WTC11 (cell line): ENCODE measurements at regions not wholly inside any gene's neighbourhood (a gene's known extent, or its start where the extent isn't known, plus 50 kb on each side); places are given as distances from the start of the nearest gene placed in this dataset.

Source experiments
- ATAC-seq: fragments of 200-7000 bp; cut with Tn5 transposase; 2 replicates; pipeline ENCODE4 v1.10.0; 2021; ENCODE audit warnings: mild to moderate bottlenecking, moderate library complexity
- CTCF ChIA-PET: fragments of 300-600 bp; sonication (Branson Sonifier 250); formaldehyde crosslinking; loops from one replicate; lab custom pipeline; 2021; ENCODE audit warnings: antibody characterized with exemption; lab: Charles Lee
- POLR2A ChIA-PET: fragments of 350-600 bp; sonication (Branson Sonifier 250); formaldehyde crosslinking; loops from one replicate; lab custom pipeline; 2021; ENCODE audit warnings: antibody characterized with exemption; lab: Charles Lee
- DNase-seq: peaks from one replicate; pipeline ENCODE4 v3.0.0; 2021; ENCODE audit warnings: low spot score
- H3K27ac Mint-ChIP-seq: 2 replicates; pipeline ENCODE4 v1.8.0; 2021; ENCODE audit warnings: mixed read lengths
- H3K27me3 Mint-ChIP-seq: 2 replicates; pipeline ENCODE4 v1.8.0; 2021; ENCODE audit warnings: low read depth, mild to moderate bottlenecking, moderate library complexity, mixed read lengths
- H3K36me3 Mint-ChIP-seq: 2 replicates; pipeline ENCODE4 v1.8.0; 2021; ENCODE audit warnings: mixed read lengths
- H3K4me1 Mint-ChIP-seq: 2 replicates; pipeline ENCODE4 v1.8.0; 2022; ENCODE audit warnings: mixed read lengths
- H3K4me3 Mint-ChIP-seq: 2 replicates; pipeline ENCODE4 v1.8.0; 2021; ENCODE audit warnings: mild to moderate bottlenecking, moderate library complexity, mixed read lengths
- H3K9me3 Mint-ChIP-seq: 2 replicates; pipeline ENCODE4 v1.8.0; 2021; ENCODE audit warnings: mixed read lengths
- ATF1 ChIP-seq: sonication (generic); formaldehyde crosslinking; IDR thresholded peaks from 2 replicates; pipeline ENCODE4 v1.8.1; 2023; ENCODE audit warnings: mild to moderate bottlenecking, moderate library complexity, missing genetic modification reagents
- FOXP1 ChIP-seq: sonication (generic); formaldehyde crosslinking; IDR thresholded peaks from 2 replicates; pipeline ENCODE4 v1.8.0; 2022; ENCODE audit warnings: missing genetic modification reagents, mild to moderate bottlenecking, moderate library complexity, borderline replicate concordance
- GTF2I ChIP-seq: fragments of 250-450 bp; sonication (Bioruptor Pico); conservative IDR thresholded peaks from 2 replicates; pipeline ENCODE4 v1.4.0; 2021; ENCODE audit warnings: mild to moderate bottlenecking
- IRF2 ChIP-seq: sonication (generic); formaldehyde crosslinking; IDR thresholded peaks from 2 replicates; pipeline ENCODE4 v1.8.0; 2022; ENCODE audit warnings: low read depth, missing genetic modification reagents, borderline replicate concordance
- JAZF1 ChIP-seq: fragments of 250-450 bp; sonication (Bioruptor Pico); IDR thresholded peaks from 2 replicates; pipeline ENCODE4 v1.9.0; 2021; ENCODE audit warnings: moderate library complexity, mild to moderate bottlenecking, inconsistent platforms
- PRRX2 ChIP-seq: fragments of 250-450 bp; sonication (Bioruptor Pico); IDR thresholded peaks from 2 replicates; pipeline ENCODE4 v1.8.0; 2021; ENCODE audit warnings: mild to moderate bottlenecking
- RELA ChIP-seq: sonication (generic); formaldehyde crosslinking; IDR thresholded peaks from 2 replicates; pipeline ENCODE4 v1.8.1; 2022; ENCODE audit warnings: missing genetic modification reagents, mild to moderate bottlenecking, borderline replicate concordance
- RORB ChIP-seq: fragments of 250-450 bp; sonication (Bioruptor Pico); IDR thresholded peaks from 2 replicates; pipeline ENCODE4 v1.9.0; 2021; ENCODE audit warnings: mild to moderate bottlenecking
- SMAD3 ChIP-seq: sonication (generic); formaldehyde crosslinking; IDR thresholded peaks from 2 replicates; pipeline ENCODE4 v1.8.0; 2022; ENCODE audit warnings: missing genetic modification reagents, mild to moderate bottlenecking, borderline replicate concordance
- SMAD4 ChIP-seq: sonication (generic); formaldehyde crosslinking; IDR thresholded peaks from 2 replicates; pipeline ENCODE4 v1.8.0; 2022; ENCODE audit warnings: mild to moderate bottlenecking, missing genetic modification reagents
- TCF7 ChIP-seq: sonication (generic); formaldehyde crosslinking; IDR thresholded peaks from 2 replicates; pipeline ENCODE4 v1.8.0; 2022; ENCODE audit warnings: mild to moderate bottlenecking, low read depth, missing genetic modification reagents, moderate library complexity
- ZNF232 ChIP-seq: sonication (generic); formaldehyde crosslinking; IDR thresholded peaks from 2 replicates; pipeline ENCODE4 v1.8.0; 2022; ENCODE audit warnings: mild to moderate bottlenecking, missing genetic modification reagents
- ZNF416 ChIP-seq: fragments of 250-450 bp; sonication (Bioruptor Pico); IDR thresholded peaks from 2 replicates; pipeline ENCODE4 v1.9.0; 2021; ENCODE audit warnings: mild to moderate bottlenecking, inconsistent platforms
- TF ChIP-seq, protein P1 (sequence below): fragments of 250-450 bp; sonication (Bioruptor Pico); IDR thresholded peaks from 2 replicates; pipeline ENCODE4 v1.9.0; 2021; ENCODE audit warnings: mild to moderate bottlenecking, borderline replicate concordance
- TF ChIP-seq, protein P2 (sequence below): sonication (generic); formaldehyde crosslinking; IDR thresholded peaks from 2 replicates; pipeline ENCODE4 v1.8.1; 2023; ENCODE audit warnings: mild to moderate bottlenecking, missing genetic modification reagents
- TF ChIP-seq, protein P3 (sequence below): sonication (generic); formaldehyde crosslinking; IDR thresholded peaks from 2 replicates; pipeline ENCODE4 v1.8.1; 2023; ENCODE audit warnings: mild to moderate bottlenecking, missing genetic modification reagents
- TF ChIP-seq, protein P4 (sequence below): sonication (generic); formaldehyde crosslinking; IDR thresholded peaks from 2 replicates; pipeline ENCODE4 v1.8.1; 2023; ENCODE audit warnings: mild to moderate bottlenecking, missing genetic modification reagents, moderate library complexity

DNA sequence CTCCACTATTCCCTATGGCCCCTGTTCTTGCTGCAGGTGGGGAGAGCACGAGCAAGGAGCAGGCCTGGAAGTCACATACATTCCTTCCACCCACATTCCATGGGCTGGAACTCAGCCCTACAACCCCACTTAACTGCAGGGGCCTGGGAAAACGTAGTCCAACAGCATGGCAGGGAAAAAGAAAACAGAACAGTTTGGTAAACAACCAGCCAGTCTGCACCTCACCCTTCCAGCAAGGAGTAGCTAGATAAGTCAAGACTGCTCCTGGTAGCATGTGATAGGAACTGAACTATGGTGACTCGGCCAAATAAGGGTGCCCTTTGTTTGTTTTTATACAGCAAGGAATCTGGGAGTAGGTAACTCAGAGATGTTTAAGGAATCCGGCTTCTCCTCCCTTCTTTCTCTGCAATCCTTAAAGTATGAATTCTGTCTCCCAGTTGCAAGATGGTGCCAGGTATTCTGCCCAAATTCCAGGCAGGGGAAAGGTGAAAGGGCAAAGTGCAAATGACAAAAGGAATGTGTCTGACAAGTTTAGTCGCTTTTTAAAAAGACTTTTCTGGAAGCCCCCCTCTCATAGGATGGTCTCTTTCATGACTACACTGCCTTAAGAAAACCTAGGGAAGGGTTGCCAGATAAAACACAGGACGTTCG lies 311.7 kb upstream of the NEBL start (continued):
- TF ChIP-seq, protein P1, sequence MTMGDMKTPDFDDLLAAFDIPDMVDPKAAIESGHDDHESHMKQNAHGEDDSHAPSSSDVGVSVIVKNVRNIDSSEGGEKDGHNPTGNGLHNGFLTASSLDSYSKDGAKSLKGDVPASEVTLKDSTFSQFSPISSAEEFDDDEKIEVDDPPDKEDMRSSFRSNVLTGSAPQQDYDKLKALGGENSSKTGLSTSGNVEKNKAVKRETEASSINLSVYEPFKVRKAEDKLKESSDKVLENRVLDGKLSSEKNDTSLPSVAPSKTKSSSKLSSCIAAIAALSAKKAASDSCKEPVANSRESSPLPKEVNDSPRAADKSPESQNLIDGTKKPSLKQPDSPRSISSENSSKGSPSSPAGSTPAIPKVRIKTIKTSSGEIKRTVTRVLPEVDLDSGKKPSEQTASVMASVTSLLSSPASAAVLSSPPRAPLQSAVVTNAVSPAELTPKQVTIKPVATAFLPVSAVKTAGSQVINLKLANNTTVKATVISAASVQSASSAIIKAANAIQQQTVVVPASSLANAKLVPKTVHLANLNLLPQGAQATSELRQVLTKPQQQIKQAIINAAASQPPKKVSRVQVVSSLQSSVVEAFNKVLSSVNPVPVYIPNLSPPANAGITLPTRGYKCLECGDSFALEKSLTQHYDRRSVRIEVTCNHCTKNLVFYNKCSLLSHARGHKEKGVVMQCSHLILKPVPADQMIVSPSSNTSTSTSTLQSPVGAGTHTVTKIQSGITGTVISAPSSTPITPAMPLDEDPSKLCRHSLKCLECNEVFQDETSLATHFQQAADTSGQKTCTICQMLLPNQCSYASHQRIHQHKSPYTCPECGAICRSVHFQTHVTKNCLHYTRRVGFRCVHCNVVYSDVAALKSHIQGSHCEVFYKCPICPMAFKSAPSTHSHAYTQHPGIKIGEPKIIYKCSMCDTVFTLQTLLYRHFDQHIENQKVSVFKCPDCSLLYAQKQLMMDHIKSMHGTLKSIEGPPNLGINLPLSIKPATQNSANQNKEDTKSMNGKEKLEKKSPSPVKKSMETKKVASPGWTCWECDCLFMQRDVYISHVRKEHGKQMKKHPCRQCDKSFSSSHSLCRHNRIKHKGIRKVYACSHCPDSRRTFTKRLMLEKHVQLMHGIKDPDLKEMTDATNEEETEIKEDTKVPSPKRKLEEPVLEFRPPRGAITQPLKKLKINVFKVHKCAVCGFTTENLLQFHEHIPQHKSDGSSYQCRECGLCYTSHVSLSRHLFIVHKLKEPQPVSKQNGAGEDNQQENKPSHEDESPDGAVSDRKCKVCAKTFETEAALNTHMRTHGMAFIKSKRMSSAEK (CRISPR knock-in tag) = no peak
- TF ChIP-seq PRRX2 (CRISPR knock-in tag) = no peak
- TF ChIP-seq TCF7 (CRISPR knock-in tag) = no peak
- TF ChIP-seq, all 79 proteins: peak for 0

DNA sequence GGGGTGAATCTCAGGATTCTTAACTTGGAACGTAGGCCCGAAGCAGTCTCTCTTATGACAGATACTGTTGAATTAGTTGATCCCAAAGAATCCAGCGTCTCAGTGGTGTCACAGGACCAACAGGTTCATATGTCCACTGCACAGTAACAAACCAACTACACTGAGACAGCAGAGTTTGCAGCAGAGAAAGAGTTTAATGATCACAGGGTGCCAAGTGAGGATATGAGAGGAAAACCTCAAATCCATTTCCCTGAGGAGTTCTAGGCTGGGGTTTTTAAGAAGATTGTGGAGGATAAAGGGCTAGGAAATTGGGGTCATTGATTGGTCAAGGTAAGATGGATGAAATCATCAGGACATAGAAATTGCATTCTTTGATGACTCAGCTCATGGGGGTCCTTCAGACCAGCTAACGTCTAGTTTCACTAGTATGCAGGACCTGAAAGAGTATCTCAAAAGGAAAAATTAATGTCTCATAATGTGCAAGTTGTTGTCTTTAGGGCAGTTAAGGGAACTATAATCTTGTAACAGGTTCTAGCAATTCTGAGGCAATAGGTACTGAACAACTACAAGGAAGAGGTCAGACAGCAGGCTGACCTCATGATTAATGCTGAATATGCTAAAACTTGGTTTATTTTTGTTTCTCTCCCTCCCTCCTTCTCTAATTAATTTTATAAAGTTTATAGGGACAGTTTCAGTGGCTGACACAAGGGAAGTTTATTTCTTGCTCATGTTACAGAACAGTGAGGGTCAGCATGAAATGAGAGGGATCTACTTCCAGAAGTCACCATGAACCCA lies 310.9 kb upstream of the NEBL start:
- TF ChIP-seq ZNF416 = no peak
- TF ChIP-seq ZNF232 = no peak
- no peak for TF ChIP-seq ATF1 (CRISPR knock-in tag)
- TF ChIP-seq SMAD3 = no peak
- TF ChIP-seq, protein P2, sequence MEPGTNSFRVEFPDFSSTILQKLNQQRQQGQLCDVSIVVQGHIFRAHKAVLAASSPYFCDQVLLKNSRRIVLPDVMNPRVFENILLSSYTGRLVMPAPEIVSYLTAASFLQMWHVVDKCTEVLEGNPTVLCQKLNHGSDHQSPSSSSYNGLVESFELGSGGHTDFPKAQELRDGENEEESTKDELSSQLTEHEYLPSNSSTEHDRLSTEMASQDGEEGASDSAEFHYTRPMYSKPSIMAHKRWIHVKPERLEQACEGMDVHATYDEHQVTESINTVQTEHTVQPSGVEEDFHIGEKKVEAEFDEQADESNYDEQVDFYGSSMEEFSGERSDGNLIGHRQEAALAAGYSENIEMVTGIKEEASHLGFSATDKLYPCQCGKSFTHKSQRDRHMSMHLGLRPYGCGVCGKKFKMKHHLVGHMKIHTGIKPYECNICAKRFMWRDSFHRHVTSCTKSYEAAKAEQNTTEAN (CRISPR knock-in tag) = no peak
- TF ChIP-seq RELA = no peak
- TF ChIP-seq IRF2 (CRISPR knock-in tag) = no peak
- no peak for ATAC-seq
- Mint-ChIP-seq H3K4me1 (peaks cover 5% of the 10 kb centered on the region; the same call in 1 of the 2 replicates), H3K27me3 (no peaks in the 10 kb centered on the region), H3K27ac (no peak overlapping the region), H3K36me3 (peaks cover 9% of the 10 kb centered on the region), H3K9me3 (peaks cover 16% of the 10 kb centered on the region), H3K4me3 (no peak overlapping the region)
- ChIA-PET CTCF (no interaction called here), POLR2A (no interaction called here)
- DNase-seq = no peak

DNA sequence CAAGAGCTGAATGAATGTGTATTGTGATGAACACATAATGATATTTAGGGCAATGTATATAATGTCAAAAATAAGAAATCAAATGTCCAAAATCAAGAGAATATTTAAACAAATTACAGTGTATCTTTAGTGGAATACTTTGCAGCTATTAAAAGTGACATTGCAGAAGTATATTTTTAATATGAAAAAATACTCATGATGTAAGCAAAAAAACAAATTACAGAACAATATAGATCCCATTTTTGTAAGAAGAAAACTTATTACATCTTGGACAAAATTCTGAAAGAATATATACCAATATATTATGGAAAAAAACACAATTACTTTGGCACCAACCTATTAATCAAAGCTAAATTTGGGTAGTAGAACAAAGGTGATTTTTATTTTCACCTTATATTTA lies 308.2 kb upstream of the NEBL start:
- Mint-ChIP-seq H3K27me3 (no peaks in the 10 kb centered on the region), H3K4me3 (no peak overlapping the region), H3K36me3 (peaks cover 9% of the 10 kb centered on the region), H3K27ac (no peak overlapping the region), H3K4me1 (peaks cover 5% of the 10 kb centered on the region; the same call in 1 of the 2 replicates)
- no peak for DNase-seq
- ChIA-PET CTCF (no interaction called here), POLR2A (no interaction called here)
- TF ChIP-seq SMAD4 (CRISPR knock-in tag) = no peak
- TF ChIP-seq, protein P3, sequence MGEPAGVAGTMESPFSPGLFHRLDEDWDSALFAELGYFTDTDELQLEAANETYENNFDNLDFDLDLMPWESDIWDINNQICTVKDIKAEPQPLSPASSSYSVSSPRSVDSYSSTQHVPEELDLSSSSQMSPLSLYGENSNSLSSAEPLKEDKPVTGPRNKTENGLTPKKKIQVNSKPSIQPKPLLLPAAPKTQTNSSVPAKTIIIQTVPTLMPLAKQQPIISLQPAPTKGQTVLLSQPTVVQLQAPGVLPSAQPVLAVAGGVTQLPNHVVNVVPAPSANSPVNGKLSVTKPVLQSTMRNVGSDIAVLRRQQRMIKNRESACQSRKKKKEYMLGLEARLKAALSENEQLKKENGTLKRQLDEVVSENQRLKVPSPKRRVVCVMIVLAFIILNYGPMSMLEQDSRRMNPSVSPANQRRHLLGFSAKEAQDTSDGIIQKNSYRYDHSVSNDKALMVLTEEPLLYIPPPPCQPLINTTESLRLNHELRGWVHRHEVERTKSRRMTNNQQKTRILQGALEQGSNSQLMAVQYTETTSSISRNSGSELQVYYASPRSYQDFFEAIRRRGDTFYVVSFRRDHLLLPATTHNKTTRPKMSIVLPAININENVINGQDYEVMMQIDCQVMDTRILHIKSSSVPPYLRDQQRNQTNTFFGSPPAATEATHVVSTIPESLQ (CRISPR knock-in tag) = no peak
- TF ChIP-seq FOXP1 (CRISPR knock-in tag) = no peak
- TF ChIP-seq, protein P4, sequence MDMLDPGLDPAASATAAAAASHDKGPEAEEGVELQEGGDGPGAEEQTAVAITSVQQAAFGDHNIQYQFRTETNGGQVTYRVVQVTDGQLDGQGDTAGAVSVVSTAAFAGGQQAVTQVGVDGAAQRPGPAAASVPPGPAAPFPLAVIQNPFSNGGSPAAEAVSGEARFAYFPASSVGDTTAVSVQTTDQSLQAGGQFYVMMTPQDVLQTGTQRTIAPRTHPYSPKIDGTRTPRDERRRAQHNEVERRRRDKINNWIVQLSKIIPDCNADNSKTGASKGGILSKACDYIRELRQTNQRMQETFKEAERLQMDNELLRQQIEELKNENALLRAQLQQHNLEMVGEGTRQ = no peak
- TF ChIP-seq RORB = no peak
- no peak for TF ChIP-seq JAZF1 (CRISPR knock-in tag)
- TF ChIP-seq GTF2I (CRISPR knock-in tag) = no peak
- TF ChIP-seq, all 79 proteins: peak for 0
- H3K9me3 Mint-ChIP-seq = peaks cover 11% of the 10 kb centered on the region
- no peak for ATAC-seq
